ENCODE measurements at regions not wholly inside any gene's neighbourhood (a gene's known extent, or its start where the extent isn't known, plus 50 kb on each side); places are given as distances from the start of the nearest gene placed in this dataset.

DNA sequence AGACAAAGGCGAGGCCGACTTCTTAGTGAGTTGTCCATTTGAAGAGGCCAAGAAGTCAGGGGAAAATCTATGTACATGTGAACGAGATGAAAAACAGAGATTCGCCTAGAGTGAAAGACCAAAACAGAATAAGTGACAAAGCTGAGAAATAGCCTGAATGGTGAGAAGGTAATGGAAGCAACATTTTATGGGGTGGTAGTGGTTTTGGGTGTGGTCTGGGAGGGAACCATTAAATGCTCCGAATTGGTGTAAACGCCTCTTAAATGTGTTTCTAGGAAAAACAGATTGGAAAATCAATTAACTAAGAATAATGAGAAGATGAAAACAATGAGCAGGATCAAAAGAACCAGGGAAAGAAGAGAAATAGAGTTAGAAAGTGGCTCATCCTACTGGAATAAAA lies 83.8 kb upstream of the MANSC4 start (continued):
- TF ChIP-seq, protein P1, sequence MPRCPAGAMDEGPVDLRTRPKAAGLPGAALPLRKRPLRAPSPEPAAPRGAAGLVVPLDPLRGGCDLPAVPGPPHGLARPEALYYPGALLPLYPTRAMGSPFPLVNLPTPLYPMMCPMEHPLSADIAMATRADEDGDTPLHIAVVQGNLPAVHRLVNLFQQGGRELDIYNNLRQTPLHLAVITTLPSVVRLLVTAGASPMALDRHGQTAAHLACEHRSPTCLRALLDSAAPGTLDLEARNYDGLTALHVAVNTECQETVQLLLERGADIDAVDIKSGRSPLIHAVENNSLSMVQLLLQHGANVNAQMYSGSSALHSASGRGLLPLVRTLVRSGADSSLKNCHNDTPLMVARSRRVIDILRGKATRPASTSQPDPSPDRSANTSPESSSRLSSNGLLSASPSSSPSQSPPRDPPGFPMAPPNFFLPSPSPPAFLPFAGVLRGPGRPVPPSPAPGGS (IDR thresholded peaks at IDR 0.05; ENCODE audit: borderline replicate concordance, insufficient read depth, low read depth, low read length, poor library complexity, severe bottlenecking) = no peak
- TF ChIP-seq ZBTB33 (IDR thresholded peaks at IDR 0.05) (no peak), POLR2A (IDR thresholded peaks at IDR 0.05; ENCODE audit: low read depth, low read length) (no peak), NRF1 (conservative IDR thresholded peaks at IDR 0.05; ENCODE audit: low read depth, low read length) (no peak), SRF (IDR thresholded peaks at IDR 0.05; ENCODE audit: low read depth in 2 of 2, low read length in 2 of 2) (no peak), ZZZ3 (IDR thresholded peaks at IDR 0.05; ENCODE audit: control insufficient read depth, insufficient read length, low read depth) (no peak)
- TF ChIP-seq, protein P2, sequence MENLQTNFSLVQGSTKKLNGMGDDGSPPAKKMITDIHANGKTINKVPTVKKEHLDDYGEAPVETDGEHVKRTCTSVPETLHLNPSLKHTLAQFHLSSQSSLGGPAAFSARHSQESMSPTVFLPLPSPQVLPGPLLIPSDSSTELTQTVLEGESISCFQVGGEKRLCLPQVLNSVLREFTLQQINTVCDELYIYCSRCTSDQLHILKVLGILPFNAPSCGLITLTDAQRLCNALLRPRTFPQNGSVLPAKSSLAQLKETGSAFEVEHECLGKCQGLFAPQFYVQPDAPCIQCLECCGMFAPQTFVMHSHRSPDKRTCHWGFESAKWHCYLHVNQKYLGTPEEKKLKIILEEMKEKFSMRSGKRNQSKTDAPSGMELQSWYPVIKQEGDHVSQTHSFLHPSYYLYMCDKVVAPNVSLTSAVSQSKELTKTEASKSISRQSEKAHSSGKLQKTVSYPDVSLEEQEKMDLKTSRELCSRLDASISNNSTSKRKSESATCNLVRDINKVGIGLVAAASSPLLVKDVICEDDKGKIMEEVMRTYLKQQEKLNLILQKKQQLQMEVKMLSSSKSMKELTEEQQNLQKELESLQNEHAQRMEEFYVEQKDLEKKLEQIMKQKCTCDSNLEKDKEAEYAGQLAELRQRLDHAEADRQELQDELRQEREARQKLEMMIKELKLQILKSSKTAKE (IDR thresholded peaks at IDR 0.05; ENCODE audit: low read depth, poor library complexity, severe bottlenecking) = no peak

All from GM12878 (cell line).